ENCODE measurements at regions not wholly inside any gene's neighbourhood (a gene's known extent, or its start where the extent isn't known, plus 50 kb on each side); places are given as distances from the start of the nearest gene placed in this dataset.

DNA sequence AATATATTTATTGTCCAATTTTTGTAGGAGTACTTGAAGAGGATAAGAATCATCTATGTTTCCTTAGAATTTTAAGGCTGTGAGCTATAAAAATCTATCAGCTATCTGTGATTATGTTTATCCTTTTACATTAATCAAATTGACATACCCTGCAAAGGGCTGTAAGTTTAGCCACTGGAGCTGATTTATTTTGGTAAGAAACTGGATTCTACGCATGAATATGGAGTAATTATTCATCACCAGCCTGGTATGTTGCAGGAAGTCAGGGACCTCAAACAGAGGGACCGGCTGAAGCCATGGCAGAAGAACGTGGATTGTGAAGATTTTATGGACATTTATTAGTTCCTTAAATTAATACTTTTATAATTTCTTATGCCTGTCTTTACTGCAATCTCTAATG lies 696.9 kb downstream of the DNAJB9 start:
- Histone ChIP-seq H3K4me1 (no peaks in the 10 kb centered on the region), H3K4me3 (replicated peaks in 1 of 3) (no peak overlapping the region), H3K36me3 (no peaks in the 10 kb centered on the region), H3K27ac (no peak overlapping the region), H3K27me3 (no peaks in the 10 kb centered on the region), H3K9me3 (no peaks in the 10 kb centered on the region)
- DNase-seq, result no peak
- TF ChIP-seq POLR2A (IDR thresholded peaks at IDR 0.05), result no peak
- TF ChIP-seq, protein P1, sequence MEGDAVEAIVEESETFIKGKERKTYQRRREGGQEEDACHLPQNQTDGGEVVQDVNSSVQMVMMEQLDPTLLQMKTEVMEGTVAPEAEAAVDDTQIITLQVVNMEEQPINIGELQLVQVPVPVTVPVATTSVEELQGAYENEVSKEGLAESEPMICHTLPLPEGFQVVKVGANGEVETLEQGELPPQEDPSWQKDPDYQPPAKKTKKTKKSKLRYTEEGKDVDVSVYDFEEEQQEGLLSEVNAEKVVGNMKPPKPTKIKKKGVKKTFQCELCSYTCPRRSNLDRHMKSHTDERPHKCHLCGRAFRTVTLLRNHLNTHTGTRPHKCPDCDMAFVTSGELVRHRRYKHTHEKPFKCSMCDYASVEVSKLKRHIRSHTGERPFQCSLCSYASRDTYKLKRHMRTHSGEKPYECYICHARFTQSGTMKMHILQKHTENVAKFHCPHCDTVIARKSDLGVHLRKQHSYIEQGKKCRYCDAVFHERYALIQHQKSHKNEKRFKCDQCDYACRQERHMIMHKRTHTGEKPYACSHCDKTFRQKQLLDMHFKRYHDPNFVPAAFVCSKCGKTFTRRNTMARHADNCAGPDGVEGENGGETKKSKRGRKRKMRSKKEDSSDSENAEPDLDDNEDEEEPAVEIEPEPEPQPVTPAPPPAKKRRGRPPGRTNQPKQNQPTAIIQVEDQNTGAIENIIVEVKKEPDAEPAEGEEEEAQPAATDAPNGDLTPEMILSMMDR (IDR thresholded peaks at IDR 0.05), result no peak
- WGBS, 2 donors, result 83 to 93% methylated on average over 3 of the region's 3 CpGs
- intact Hi-C loops (cut with DNase I), result no loop called here

DNA sequence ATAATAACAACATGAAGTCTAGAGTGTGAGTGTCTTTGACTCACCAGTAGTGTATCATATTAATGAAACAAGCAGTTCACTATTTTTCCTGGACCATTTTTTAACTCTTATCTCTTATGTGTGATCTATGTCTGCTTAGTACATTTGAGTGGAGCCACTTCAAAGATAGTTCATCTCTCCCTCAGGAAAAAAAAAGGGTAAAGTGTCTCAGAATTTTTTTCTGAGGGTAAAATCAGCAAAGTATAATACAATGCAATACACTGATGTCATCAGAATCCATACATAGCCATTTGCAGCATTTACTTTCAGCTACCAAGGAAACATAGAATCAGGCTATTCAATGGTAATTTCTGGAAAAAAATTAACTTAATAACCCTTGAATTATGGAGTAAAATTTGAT lies 706.7 kb downstream of the DNAJB9 start:
- Histone ChIP-seq H3K4me1 (no peaks in the 10 kb centered on the region), H3K4me3 (replicated peaks in 1 of 3) (no peak overlapping the region), H3K36me3 (no peaks in the 10 kb centered on the region), H3K9me3 (no peaks in the 10 kb centered on the region), H3K27ac (no peak overlapping the region), H3K27me3 (no peaks in the 10 kb centered on the region)
- DNase-seq, result no peak
- intact Hi-C loops (cut with DNase I), result no loop called here
- TF ChIP-seq POLR2A (IDR thresholded peaks at IDR 0.05), result no peak
- TF ChIP-seq, protein P1 (IDR thresholded peaks at IDR 0.05), result no peak

DNA sequence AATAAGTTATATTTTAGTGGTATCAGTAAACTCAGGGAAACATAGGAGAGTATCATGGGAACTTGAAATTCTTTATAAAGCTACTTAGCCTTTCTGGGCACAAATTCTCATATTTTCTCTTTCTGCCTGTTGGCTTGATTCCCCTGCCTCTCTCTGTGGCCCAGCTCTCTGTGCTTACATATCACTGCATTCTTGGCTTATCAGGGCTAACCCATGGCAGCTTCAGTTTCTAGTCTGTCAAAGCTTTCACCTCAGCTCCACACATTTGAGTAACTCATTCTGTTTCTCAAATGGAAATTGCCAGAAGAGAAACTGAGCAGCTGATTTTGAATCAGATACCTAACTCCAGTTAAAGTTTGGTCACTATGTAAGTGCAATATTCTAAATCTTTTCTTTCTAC lies 713.1 kb downstream of the DNAJB9 start:
- Histone ChIP-seq H3K9me3 (no peaks in the 10 kb centered on the region), H3K4me1 (no peaks in the 10 kb centered on the region), H3K27me3 (no peaks in the 10 kb centered on the region), H3K27ac (no peak overlapping the region), H3K4me3 (replicated peaks in 1 of 3) (no peak overlapping the region), H3K36me3 (no peaks in the 10 kb centered on the region)
- intact Hi-C loops (cut with DNase I), result no loop called here
- TF ChIP-seq, protein P1 (IDR thresholded peaks at IDR 0.05), result no peak
- TF ChIP-seq POLR2A (IDR thresholded peaks at IDR 0.05), result no peak
- no peak for DNase-seq

DNA sequence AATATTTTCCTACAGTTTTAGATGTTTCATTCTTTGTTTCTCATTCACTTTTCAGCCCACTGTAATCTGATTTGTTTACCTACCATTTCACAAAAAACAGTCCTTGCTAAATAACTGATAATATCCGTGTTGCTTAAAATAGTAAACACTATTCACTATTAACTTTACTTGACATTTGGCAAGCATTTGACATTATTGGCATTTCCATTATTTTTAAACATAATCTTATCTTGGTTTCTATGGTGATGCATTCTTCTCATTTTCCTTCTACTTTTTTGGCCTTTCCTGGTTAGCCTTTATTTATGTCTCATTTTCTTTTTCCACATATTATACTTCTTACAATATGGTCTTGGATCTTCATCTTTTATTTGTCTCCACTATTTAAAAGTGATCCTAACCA lies 715.3 kb downstream of the DNAJB9 start:
- Histone ChIP-seq H3K9me3 (no peaks in the 10 kb centered on the region), H3K36me3 (no peaks in the 10 kb centered on the region), H3K4me3 (replicated peaks in 1 of 3) (no peak overlapping the region), H3K27me3 (no peaks in the 10 kb centered on the region), H3K27ac (no peak overlapping the region), H3K4me1 (no peaks in the 10 kb centered on the region)
- TF ChIP-seq, protein P1 (IDR thresholded peaks at IDR 0.05), result no peak
- no peak for TF ChIP-seq POLR2A (IDR thresholded peaks at IDR 0.05)
- intact Hi-C loops (cut with DNase I), result no loop called here
- 59 to 81% methylated on average over 1 of the region's 1 CpG for WGBS, 2 donors
- DNase-seq, result no peak

DNA sequence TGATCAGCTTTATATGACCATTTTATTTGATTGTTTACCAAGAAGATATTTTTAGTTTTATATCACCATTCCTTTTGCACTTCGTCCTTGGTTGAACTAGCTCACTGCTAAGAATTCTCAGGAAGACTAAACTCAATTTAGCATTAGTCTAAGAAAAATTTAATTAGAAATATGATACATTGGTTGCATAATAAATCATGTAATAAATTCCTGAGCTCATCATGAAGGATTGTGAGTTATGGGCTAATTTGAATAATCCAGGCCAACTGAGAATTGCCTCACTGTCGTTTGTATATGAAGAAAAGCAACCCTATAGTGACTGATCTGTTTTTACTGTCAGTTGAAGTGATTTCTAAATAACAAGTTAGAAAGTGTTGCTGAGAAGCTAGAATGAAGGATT lies 725.5 kb downstream of the DNAJB9 start:
- no peak for TF ChIP-seq POLR2A (IDR thresholded peaks at IDR 0.05)
- TF ChIP-seq, protein P1 (IDR thresholded peaks at IDR 0.05), result no peak
- DNase-seq, result no peak
- H3K4me3 ChIP-seq (replicated peaks in 1 of 3), result no peak overlapping the region
- no peaks in the 10 kb centered on the region for H3K27me3 ChIP-seq
- intact Hi-C loops (cut with DNase I), result no loop called here
- no peaks in the 10 kb centered on the region for H3K4me1 ChIP-seq
- WGBS, 2 donors, result 61 to 76% methylated on average over 2 of the region's 2 CpGs
- H3K27ac ChIP-seq, result no peak overlapping the region
- H3K9me3 ChIP-seq, result no peaks in the 10 kb centered on the region
- no peaks in the 10 kb centered on the region for H3K36me3 ChIP-seq

Data from thyroid gland (tissue), 4 donors.